SK-N-SH (cell line): ENCODE measurements at regions not wholly inside any gene's neighbourhood (a gene's known extent, or its start where the extent isn't known, plus 50 kb on each side); places are given as distances from the start of the nearest gene placed in this dataset.

Source experiments
- CTCF ChIA-PET: fragments of 300-600, 350-600 bp; formaldehyde crosslinking; extraction: SDS; loops from one replicate; lab custom pipeline; 2021; lab: Yijun Ruan, JAX
- POLR2A ChIA-PET: fragments of 350-600 bp; sonication (Branson Sonifier 250); formaldehyde crosslinking; extraction: SDS; loops from one replicate; lab custom pipeline; 2020; ENCODE audit warnings: antibody characterized with exemption, inconsistent platforms; lab: Yijun Ruan, JAX
- DNase-seq: peaks from one replicate; pipeline ENCODE4 v3.0.0; 2012
- H2AFZ ChIP-seq: fragments of 200-600 bp; sonication (generic); 2 replicates; pipeline ENCODE4 v1.8.1; 2016; ENCODE audit warnings: antibody characterized with exemption, mild to moderate bottlenecking, low read depth
- H3F3A ChIP-seq: fragments of 200-600 bp; sonication (generic); replicated peaks from 2 replicates; pipeline ENCODE3; 2016; ENCODE audit warnings: antibody characterized with exemption, mild to moderate bottlenecking; ENCODE audit not compliant: insufficient read depth
- H3K27ac ChIP-seq, 2 experiments: fragments of 200-500 bp in 1 of 2; fragments of 200-600 bp in 1 of 2; sonication (Bioruptor generic) in 1 of 2; sonication (generic), shearing (Covaris generic) in 1 of 2; 2 replicates each; pipeline versions ENCODE4 v1.5.1 to v1.6.1; 2014 to 2016; ENCODE audit warnings: low read depth in 2 of 2, inconsistent platforms in 1 of 2, low read length in 1 of 2, mild to moderate bottlenecking in 1 of 2, mixed read lengths in 1 of 2
- H3K27me3 ChIP-seq: fragments of 200-600 bp; sonication (generic), shearing (Covaris generic); 2 replicates; pipeline ENCODE4 v1.6.1; 2016; ENCODE audit warnings: mixed run types; ENCODE audit not compliant: insufficient read depth
- H3K36me3 ChIP-seq, 2 experiments: fragments of 200-500 bp in 1 of 2; fragments of 200-600 bp in 1 of 2; sonication (Bioruptor generic) in 1 of 2; sonication (generic) in 1 of 2; replicated peaks in 1 of 2; 2 replicates each; pipeline versions ENCODE3 to v1.5.1; 2014 to 2016; ENCODE audit warnings: low read length in 1 of 2, mild to moderate bottlenecking in 1 of 2; ENCODE audit not compliant: insufficient read depth in 2 of 2, control insufficient read depth in 1 of 2
- H3K4me1 ChIP-seq, 2 experiments: fragments of 200-500 bp in 1 of 2; fragments of 200-600 bp in 1 of 2; sonication (Bioruptor generic) in 1 of 2; sonication (generic), shearing (Covaris generic) in 1 of 2; 2 replicates each; pipeline versions ENCODE4 v1.5.1 to v1.6.1; 2014 to 2016; ENCODE audit warnings: low read depth in 1 of 2, low read length in 1 of 2, mixed run types in 1 of 2; ENCODE audit not compliant: insufficient read depth in 2 of 2, control insufficient read depth in 1 of 2
- H3K4me2 ChIP-seq: fragments of 200-600 bp; sonication (generic), shearing (Covaris generic); 2 replicates; pipeline ENCODE4 v1.6.1; 2017; ENCODE audit warnings: mixed run types
- H3K4me3 ChIP-seq, 2 experiments: fragments of 200-500 bp in 1 of 2; fragments of 200-600 bp in 1 of 2; sonication (Bioruptor generic) in 1 of 2; sonication (generic), shearing (Covaris generic) in 1 of 2; 2 replicates each; pipeline versions ENCODE4 v1.5.1 to v1.8.1; 2014 to 2016; ENCODE audit warnings: low read depth in 2 of 2, inconsistent platforms in 1 of 2, low read length in 1 of 2, mild to moderate bottlenecking in 1 of 2, mixed read lengths in 1 of 2, moderate library complexity in 1 of 2
- H3K79me2 ChIP-seq: fragments of 200-600 bp; sonication (generic); 2 replicates; pipeline ENCODE4 v1.8.1; 2017; ENCODE audit warnings: mild to moderate bottlenecking; ENCODE audit not compliant: insufficient read depth
- H3K9ac ChIP-seq: fragments of 200-600 bp; sonication (generic); 2 replicates; pipeline ENCODE4 v1.6.1; 2017; ENCODE audit warnings: mixed run types
- H3K9me2 ChIP-seq: fragments of 200-600 bp; sonication (generic); 2 replicates; pipeline ENCODE4 v1.6.1; 2017; ENCODE audit warnings: mixed run types
- H3K9me3 ChIP-seq: fragments of 200-600 bp; sonication (generic); 2 replicates; pipeline ENCODE4 v1.6.1; 2017; ENCODE audit warnings: mixed run types, mild to moderate bottlenecking, moderate library complexity
- H4K20me1 ChIP-seq: fragments of 200-600 bp; sonication (generic); 2 replicates; pipeline ENCODE4 v1.6.1; 2017; ENCODE audit warnings: mild to moderate bottlenecking, mixed run types; ENCODE audit not compliant: insufficient read depth
- EP300 ChIP-seq, 2 experiments: IDR thresholded peaks; 2 replicates each; pipeline versions ENCODE4 v1.4.0 to v1.6.1; 2012; ENCODE audit warnings: borderline replicate concordance in 1 of 2, low read depth in 1 of 2, low read length in 1 of 2
- EZH2phosphoT487 ChIP-seq: fragments of 200-600 bp; sonication (generic); IDR thresholded peaks from 2 replicates; pipeline ENCODE4 v1.6.1; 2017; ENCODE audit warnings: low read depth, mixed run types, mild to moderate bottlenecking, antibody characterized with exemption, moderate library complexity, borderline replicate concordance
- FOSL2 ChIP-seq: IDR thresholded peaks from 2 replicates; pipeline ENCODE4 v1.4.0; 2012; ENCODE audit warnings: low read depth, mild to moderate bottlenecking, moderate library complexity, borderline replicate concordance
- GABPA ChIP-seq: IDR thresholded peaks from 2 replicates; pipeline ENCODE4 v1.4.0; 2012; ENCODE audit warnings: low read depth, mild to moderate bottlenecking
- GATA2 ChIP-seq: sonication (generic); formaldehyde crosslinking; IDR thresholded peaks from 2 replicates; pipeline ENCODE4 v1.5.0; 2020; ENCODE audit warnings: mild to moderate bottlenecking, missing genetic modification reagents
- JUND ChIP-seq: IDR thresholded peaks from 2 replicates; pipeline ENCODE4 v1.4.0; 2012
- MEF2A ChIP-seq: IDR thresholded peaks from 2 replicates; pipeline ENCODE4 v1.4.0; 2012; ENCODE audit warnings: low read depth, borderline replicate concordance
- MXI1 ChIP-seq: IDR thresholded peaks from 2 replicates; pipeline ENCODE4 v1.6.1; 2012; ENCODE audit warnings: mild to moderate bottlenecking, low read depth, low read length, improper control_type of control experiment
- NFIC ChIP-seq: IDR thresholded peaks from 2 replicates; pipeline ENCODE4 v1.4.0; 2012; ENCODE audit warnings: borderline replicate concordance
- NRF1 ChIP-seq: IDR thresholded peaks from 2 replicates; pipeline ENCODE4 v1.6.1; 2012; ENCODE audit warnings: low read depth, mild to moderate bottlenecking, low read length
- POLR2AphosphoS5 ChIP-seq: IDR thresholded peaks from 2 replicates; pipeline ENCODE4 v1.6.1; 2012; ENCODE audit warnings: low read depth, low read length
- RAD21 ChIP-seq: IDR thresholded peaks from 2 replicates; pipeline ENCODE4 v1.6.1; 2012; ENCODE audit warnings: mild to moderate bottlenecking, low read length
- RCOR1 ChIP-seq: fragments of 150-350 bp; IDR thresholded peaks from 2 replicates; pipeline ENCODE4 v1.6.1; 2017; ENCODE audit warnings: antibody characterized with exemption, low read length
- RXRA ChIP-seq: IDR thresholded peaks from 2 replicates; pipeline ENCODE4 v1.4.0; 2012; ENCODE audit warnings: low read depth, mild to moderate bottlenecking, borderline replicate concordance
- SIN3A ChIP-seq: IDR thresholded peaks from 2 replicates; pipeline ENCODE4 v1.6.1; 2012; ENCODE audit warnings: low read depth, mild to moderate bottlenecking, low read length, moderate library complexity, borderline replicate concordance
- TCF12 ChIP-seq: IDR thresholded peaks from 2 replicates; pipeline ENCODE4 v1.4.0; 2012
- TEAD4 ChIP-seq: IDR thresholded peaks from 2 replicates; pipeline ENCODE4 v1.4.0; 2012; ENCODE audit warnings: mild to moderate bottlenecking, borderline replicate concordance; ENCODE audit not compliant: insufficient read depth
- WGBS: methylation state at CpG from one replicate; pipeline ENCODE4 v1.1.6; 2017; ENCODE audit warnings: low lambda C conversion rate; 5-methylcytosine and 5-hydroxymethylcytosine counted together
- TF ChIP-seq, protein P1 (sequence below): fragments of 150-350 bp; IDR thresholded peaks from 2 replicates; pipeline ENCODE4 v1.6.1; 2016; ENCODE audit warnings: mild to moderate bottlenecking, low read depth, low read length
- TF ChIP-seq, protein P2 (sequence below): IDR thresholded peaks from 2 replicates; pipeline ENCODE4 v1.4.0; 2012; ENCODE audit warnings: low read depth, borderline replicate concordance
- TF ChIP-seq, protein P3 (sequence below): IDR thresholded peaks from 2 replicates; pipeline ENCODE4 v1.4.0; 2012; ENCODE audit warnings: low read depth
- TF ChIP-seq, protein P4 (sequence below): IDR thresholded peaks from 2 replicates; pipeline ENCODE4; 2012

DNA sequence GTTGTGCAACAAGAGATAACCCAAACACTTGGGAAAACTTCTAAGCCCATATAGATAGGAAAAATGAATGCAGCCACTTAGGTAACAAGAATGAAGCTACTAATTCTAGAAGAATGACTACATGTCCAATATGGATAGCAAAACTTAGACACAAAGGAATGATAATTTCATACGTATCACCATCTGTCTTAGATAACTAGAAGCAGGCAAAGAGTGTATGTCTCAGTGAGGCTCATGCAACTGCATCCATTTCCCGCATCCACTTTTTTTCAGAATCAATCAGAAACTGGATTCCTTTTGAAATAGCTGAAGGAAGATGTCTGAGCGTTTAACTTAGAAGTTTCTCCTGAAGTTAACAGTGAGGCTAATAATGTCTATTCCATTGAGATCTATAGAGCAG, 408.7 kb upstream of the PITX2 start:
- H3F3A ChIP-seq: peaks cover 9% of the 10 kb centered on the region

DNA sequence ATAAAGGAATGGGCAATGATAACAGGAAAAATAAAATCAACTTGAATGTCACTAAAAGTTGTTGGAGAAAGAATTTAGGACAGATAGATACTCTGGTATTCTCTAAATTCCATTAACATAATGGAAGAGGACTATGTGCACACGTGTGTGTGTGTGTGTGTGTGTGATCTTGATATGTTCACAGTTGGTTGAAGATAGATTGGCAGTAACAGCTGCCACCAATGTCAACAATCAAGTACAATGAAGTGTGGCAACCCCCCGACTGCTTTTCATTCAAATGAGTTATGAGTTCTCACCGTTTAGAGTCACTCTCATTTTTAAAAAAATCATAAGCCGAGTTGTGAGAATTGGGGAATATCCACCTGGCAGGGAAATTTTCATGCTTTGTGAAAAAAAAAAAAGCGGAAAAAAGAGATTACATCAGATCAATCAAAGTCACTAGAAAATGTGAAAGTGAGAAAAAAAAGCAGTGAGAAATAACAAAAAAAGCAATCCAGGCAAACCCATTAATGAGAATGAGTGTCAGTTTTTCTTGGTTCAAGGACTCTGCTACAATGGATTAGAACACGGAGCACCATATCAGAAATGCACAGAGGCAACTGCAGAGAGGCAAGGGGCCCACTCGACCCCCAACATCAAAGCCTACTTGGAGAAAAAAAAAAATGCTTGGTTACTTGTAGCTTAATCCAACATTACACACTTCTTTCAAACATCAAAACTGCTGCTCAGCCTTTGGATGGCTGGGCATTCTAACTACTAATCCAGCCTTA, 414.9 kb upstream of the PITX2 start:
- no peak overlapping the region for H3K4me3 ChIP-seq
- 3% methylated on average over 7 of the region's 7 CpGs for WGBS
- no peak overlapping the region for H3K27ac ChIP-seq
- POLR2A ChIA-PET: no interaction called here
- CTCF ChIA-PET: interaction anchor here (1.0 kb wide), 1 partner anchor 593 kb away, joined by 3 read pairs; no protein-coding TSS in a partner anchor
- TF ChIP-seq POLR2AphosphoS5 (no peak), MXI1 (no peak), RCOR1 (no peak), EZH2phosphoT487 (no peak)
- H3K9me2 ChIP-seq: no peaks in the 10 kb centered on the region
- no peaks in the 10 kb centered on the region for H3K27me3 ChIP-seq
- H3K9ac ChIP-seq: no peak overlapping the region
- H3K36me3 ChIP-seq: no peaks in the 10 kb centered on the region
- H4K20me1 ChIP-seq: no peaks in the 10 kb centered on the region
- no peak for DNase-seq
- H3K9me3 ChIP-seq: no peaks in the 10 kb centered on the region
- H3K4me1 ChIP-seq: no peaks in the 10 kb centered on the region
- no peak overlapping the region for H3K4me2 ChIP-seq
- no peaks in the 10 kb centered on the region for H3F3A ChIP-seq
- H2AFZ ChIP-seq: no peak overlapping the region
- H3K79me2 ChIP-seq: no peaks in the 10 kb centered on the region

More for the DNA sequence above, 408.7 kb upstream of the PITX2 start:
- H3K27me3 ChIP-seq: no peaks in the 10 kb centered on the region
- H4K20me1 ChIP-seq: no peaks in the 10 kb centered on the region
- H3K9me2 ChIP-seq: no peaks in the 10 kb centered on the region
- TF ChIP-seq RXRA: no peak
- TF ChIP-seq, protein P1, sequence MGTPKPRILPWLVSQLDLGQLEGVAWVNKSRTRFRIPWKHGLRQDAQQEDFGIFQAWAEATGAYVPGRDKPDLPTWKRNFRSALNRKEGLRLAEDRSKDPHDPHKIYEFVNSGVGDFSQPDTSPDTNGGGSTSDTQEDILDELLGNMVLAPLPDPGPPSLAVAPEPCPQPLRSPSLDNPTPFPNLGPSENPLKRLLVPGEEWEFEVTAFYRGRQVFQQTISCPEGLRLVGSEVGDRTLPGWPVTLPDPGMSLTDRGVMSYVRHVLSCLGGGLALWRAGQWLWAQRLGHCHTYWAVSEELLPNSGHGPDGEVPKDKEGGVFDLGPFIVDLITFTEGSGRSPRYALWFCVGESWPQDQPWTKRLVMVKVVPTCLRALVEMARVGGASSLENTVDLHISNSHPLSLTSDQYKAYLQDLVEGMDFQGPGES: no peak
- TF ChIP-seq NRF1: no peak
- no peak for TF ChIP-seq NFIC
- no peak for TF ChIP-seq POLR2AphosphoS5
- no peak for TF ChIP-seq RCOR1
- TF ChIP-seq, protein P2, sequence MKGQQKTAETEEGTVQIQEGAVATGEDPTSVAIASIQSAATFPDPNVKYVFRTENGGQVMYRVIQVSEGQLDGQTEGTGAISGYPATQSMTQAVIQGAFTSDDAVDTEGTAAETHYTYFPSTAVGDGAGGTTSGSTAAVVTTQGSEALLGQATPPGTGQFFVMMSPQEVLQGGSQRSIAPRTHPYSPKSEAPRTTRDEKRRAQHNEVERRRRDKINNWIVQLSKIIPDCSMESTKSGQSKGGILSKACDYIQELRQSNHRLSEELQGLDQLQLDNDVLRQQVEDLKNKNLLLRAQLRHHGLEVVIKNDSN: no peak
- TF ChIP-seq, protein P3, sequence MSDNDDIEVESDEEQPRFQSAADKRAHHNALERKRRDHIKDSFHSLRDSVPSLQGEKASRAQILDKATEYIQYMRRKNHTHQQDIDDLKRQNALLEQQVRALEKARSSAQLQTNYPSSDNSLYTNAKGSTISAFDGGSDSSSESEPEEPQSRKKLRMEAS: no peak
- TF ChIP-seq TEAD4: no peak
- TF ChIP-seq, protein P4, sequence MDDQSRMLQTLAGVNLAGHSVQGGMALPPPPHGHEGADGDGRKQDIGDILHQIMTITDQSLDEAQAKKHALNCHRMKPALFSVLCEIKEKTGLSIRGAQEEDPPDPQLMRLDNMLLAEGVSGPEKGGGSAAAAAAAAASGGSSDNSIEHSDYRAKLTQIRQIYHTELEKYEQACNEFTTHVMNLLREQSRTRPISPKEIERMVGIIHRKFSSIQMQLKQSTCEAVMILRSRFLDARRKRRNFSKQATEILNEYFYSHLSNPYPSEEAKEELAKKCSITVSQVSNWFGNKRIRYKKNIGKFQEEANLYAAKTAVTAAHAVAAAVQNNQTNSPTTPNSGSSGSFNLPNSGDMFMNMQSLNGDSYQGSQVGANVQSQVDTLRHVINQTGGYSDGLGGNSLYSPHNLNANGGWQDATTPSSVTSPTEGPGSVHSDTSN: no peak
- no peak for TF ChIP-seq JUND
- no peak for TF ChIP-seq EP300 (IDR thresholded peaks at IDR 0.05; ENCODE audit: borderline replicate concordance in 1 of 2, low read depth in 1 of 2, low read length in 1 of 2)
- TF ChIP-seq TCF12: no peak
- TF ChIP-seq RAD21: no peak
- no peak for TF ChIP-seq FOSL2
- no peak for TF ChIP-seq GABPA
- no peak for TF ChIP-seq GATA2 (CRISPR knock-in tag)
- TF ChIP-seq MEF2A: no peak
- TF ChIP-seq SIN3A: no peak
- peaks cover 0 to 5% of the 10 kb centered on the region in 2 experiments; a peak in 1 of 4 replicates for H3K4me1 ChIP-seq
- WGBS: 6% methylated on average over 3 of the region's 3 CpGs
- no peak overlapping the region for H2AFZ ChIP-seq
- no peak overlapping the region for H3K4me3 ChIP-seq
- ChIA-PET POLR2A (no interaction called here), CTCF (no interaction called here)
- no peak overlapping the region for H3K9ac ChIP-seq
- no peak overlapping the region for H3K27ac ChIP-seq
- H3K9me3 ChIP-seq: no peaks in the 10 kb centered on the region
- DNase-seq: no peak
- H3K36me3 ChIP-seq: no peaks in the 10 kb centered on the region
- no peaks in the 10 kb centered on the region for H3K79me2 ChIP-seq
- no peak overlapping the region for H3K4me2 ChIP-seq
